Lower lobe of right lung (tissue), 2 donors: ENCODE measurements at regions not wholly inside any gene's neighbourhood (a gene's known extent, or its start where the extent isn't known, plus 50 kb on each side); places are given as distances from the start of the nearest gene placed in this dataset.

Source experiments
- ATAC-seq, 2 donors: fragments of 200-7000 bp; cut with Tn5 transposase; one replicate each; pipeline ENCODE4 v1.9.1; 2020 to 2022; ENCODE audit warnings: mild to moderate bottlenecking in 2 of 2, moderate library complexity in 2 of 2
- DNase-seq: peaks from one replicate; pipeline ENCODE4 v3.0.0-alpha.2; 2020
- H3K27ac ChIP-seq: fragments of 200-600 bp; one replicate; pipeline ENCODE4 v1.8.0; 2022
- H3K27me3 ChIP-seq: fragments of 200-600 bp; one replicate; pipeline ENCODE4 v1.8.0; 2022; ENCODE audit warnings: low read depth
- H3K36me3 ChIP-seq: fragments of 200-600 bp; one replicate; pipeline ENCODE4 v1.8.0; 2022; ENCODE audit warnings: mild to moderate bottlenecking
- H3K4me1 ChIP-seq: fragments of 200-600 bp; one replicate; pipeline ENCODE4 v1.8.0; 2022
- H3K4me3 ChIP-seq: fragments of 200-600 bp; one replicate; pipeline ENCODE4 v1.8.0; 2022; ENCODE audit warnings: mild to moderate bottlenecking
- H3K9me3 ChIP-seq: fragments of 200-600 bp; one replicate; pipeline ENCODE4 v1.8.0; 2022
- intact Hi-C: fragments of 100-400 bp; cut with DNase I; formaldehyde crosslinking; loops from one replicate; pipeline ENCODE4 v1.11.0; 2022
- TF ChIP-seq, protein P1 (sequence below): fragments of 200-600 bp; IDR thresholded peaks from one replicate; pipeline ENCODE4 v1.8.0; 2022; ENCODE audit warnings: antibody characterized with exemption, mild to moderate bottlenecking
- donor health status: DM: no; HTN: yes; CAD: no; lungs with severe emphysema.

DNA sequence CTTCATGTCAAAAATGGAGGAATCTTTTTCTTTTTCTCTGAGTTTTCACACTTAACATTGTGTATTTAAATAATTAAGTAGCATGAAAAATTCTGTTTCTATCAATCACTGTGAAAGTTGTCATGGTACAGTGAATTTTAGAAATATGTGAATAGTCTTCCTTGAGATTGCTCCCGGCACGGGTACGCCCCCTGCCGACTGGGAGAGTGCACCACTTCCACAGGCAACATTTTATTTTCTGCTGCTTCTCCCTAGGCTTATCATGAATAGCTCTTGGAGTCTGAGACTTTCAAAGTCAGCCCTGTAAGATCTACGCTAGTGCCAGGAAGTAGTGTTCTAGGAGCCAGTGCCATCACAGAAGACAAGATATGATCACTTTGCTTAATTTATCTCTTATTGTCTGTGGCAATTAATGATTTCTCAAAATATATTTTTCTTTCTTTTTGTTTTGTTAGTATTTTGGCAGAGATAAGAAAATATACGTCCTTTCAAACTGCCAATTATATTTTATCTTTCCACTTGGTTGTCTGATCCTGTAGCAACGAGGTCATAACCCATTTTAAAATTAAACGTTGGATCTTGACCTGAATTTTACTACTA is 763.8 kb upstream of the AADAT start:
- Histone ChIP-seq H3K27ac (no peak overlapping the region), H3K27me3 (no peaks in the 10 kb centered on the region), H3K9me3 (no peaks in the 10 kb centered on the region), H3K4me3 (no peak overlapping the region), H3K36me3 (no peaks in the 10 kb centered on the region), H3K4me1 (no peaks in the 10 kb centered on the region)
- TF ChIP-seq, protein P1, sequence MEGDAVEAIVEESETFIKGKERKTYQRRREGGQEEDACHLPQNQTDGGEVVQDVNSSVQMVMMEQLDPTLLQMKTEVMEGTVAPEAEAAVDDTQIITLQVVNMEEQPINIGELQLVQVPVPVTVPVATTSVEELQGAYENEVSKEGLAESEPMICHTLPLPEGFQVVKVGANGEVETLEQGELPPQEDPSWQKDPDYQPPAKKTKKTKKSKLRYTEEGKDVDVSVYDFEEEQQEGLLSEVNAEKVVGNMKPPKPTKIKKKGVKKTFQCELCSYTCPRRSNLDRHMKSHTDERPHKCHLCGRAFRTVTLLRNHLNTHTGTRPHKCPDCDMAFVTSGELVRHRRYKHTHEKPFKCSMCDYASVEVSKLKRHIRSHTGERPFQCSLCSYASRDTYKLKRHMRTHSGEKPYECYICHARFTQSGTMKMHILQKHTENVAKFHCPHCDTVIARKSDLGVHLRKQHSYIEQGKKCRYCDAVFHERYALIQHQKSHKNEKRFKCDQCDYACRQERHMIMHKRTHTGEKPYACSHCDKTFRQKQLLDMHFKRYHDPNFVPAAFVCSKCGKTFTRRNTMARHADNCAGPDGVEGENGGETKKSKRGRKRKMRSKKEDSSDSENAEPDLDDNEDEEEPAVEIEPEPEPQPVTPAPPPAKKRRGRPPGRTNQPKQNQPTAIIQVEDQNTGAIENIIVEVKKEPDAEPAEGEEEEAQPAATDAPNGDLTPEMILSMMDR: peak; percentile 62
- peak; percentile 65 to 70 for ATAC-seq
- intact Hi-C loops: no loop called here
- peak; percentile 41 for DNase-seq

DNA sequence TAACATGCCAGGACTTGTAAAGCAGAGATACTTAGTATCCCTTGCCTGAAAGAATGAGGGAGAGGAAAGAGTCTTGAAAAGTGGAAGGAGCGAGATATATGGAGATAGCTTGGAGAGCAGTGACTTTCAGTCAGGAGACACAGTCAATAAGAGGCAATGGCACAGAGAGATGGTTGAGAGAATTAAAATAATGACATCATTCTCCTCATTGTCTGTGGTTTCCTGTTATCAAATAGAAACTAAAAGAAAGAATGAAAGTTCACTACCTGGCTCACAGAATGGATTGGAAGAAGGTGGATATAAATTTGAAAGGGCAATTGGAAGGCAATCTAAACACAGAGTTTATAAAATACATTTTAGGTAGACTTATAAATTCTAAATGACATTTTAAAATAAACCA is 760.2 kb upstream of the AADAT start:
- ATAC-seq (no peak), DNase-seq (no peak)
- intact Hi-C loops: no loop called here

DNA sequence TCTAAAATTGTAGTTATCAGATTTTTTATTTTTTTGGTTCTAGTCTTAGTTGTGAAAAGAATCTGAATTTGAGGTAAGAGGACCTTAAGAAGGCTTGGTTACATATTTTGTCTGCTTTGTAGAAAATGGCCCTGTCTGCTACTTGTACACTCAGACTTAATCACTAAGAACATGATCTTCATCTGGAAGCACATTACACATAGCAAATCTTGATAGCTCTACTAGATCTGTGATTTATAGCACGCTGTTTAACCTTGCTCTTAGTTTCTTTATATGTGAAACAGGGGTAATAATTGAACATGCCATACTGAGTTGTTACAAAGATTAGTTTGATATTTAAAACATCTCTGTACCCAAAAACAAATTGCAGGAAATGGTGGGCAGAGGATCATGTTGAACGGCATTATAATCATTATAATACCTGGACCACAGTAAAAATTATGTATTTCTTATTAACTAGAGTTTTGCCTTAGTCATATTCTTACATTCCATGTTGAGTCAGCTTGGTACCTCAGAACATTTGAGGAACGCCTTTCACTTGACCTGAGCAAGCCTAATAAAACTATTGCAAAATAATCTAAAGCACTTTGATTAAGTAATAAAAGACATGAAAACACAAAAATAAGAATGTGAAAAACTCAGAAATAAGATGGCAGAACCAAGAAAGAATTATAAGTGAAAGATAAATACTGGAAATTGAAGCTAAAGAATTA is 738.0 kb upstream of the AADAT start:
- no peaks in the 10 kb centered on the region for H3K4me1 ChIP-seq

More for the DNA sequence above, 760.2 kb upstream of the AADAT start:
- TF ChIP-seq, protein P1: no peak
- no peak overlapping the region for H3K4me3 ChIP-seq
- H3K36me3 ChIP-seq: no peaks in the 10 kb centered on the region
- H3K27ac ChIP-seq: no peak overlapping the region
- H3K27me3 ChIP-seq: no peaks in the 10 kb centered on the region
- H3K9me3 ChIP-seq: no peaks in the 10 kb centered on the region
- H3K4me1 ChIP-seq: no peaks in the 10 kb centered on the region

DNA sequence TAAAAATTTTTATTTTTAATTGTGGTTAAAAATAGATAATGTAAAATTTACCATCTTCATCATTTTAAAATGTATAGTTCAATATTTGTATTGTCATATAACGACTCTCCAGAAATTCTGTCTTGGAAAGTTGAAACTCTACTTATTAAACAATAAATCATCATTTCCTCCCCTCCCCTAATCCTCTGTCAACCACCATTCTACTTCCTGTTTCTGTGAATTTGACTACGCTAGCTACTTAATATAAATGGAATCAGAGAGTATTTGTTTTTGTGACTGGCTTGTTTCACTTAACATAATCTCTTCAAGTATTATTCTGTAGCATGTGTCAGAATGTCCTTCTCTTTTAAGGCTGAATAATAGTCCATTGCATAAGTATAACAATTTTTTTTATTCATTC is 729.0 kb upstream of the AADAT start:
- intact Hi-C loops: no loop called here
- TF ChIP-seq, protein P1: no peak

More for the DNA sequence above, 738.0 kb upstream of the AADAT start:
- no peak overlapping the region for H3K27ac ChIP-seq
- H3K27me3 ChIP-seq: no peaks in the 10 kb centered on the region
- ATAC-seq (no peak), DNase-seq (no peak)
- intact Hi-C loops: no loop called here
- TF ChIP-seq, protein P1: no peak
- no peaks in the 10 kb centered on the region for H3K9me3 ChIP-seq
- no peaks in the 10 kb centered on the region for H3K36me3 ChIP-seq
- no peak overlapping the region for H3K4me3 ChIP-seq

DNA sequence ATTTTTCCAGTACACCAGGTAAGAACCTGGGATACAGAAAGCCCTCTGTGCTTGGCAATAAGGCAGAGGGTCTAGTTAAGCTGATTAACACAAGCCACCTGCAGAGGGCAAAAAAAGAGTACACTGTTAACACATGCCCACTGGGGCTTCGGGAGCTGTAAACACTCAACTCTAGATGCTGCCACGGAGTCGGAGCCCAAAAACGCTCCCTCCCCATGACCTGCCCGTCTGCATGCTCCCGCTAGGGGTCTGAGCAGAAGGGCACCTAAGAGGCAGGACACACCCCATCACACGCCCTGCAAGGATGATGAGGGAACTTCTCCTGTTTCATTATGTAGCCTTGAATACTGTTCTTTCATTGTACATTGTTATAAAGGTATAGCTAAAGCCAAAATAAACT is 715.6 kb upstream of the AADAT start:
- H3K4me3 ChIP-seq: no peak overlapping the region
- no peak overlapping the region for H3K27ac ChIP-seq
- H3K36me3 ChIP-seq: no peaks in the 10 kb centered on the region
- H3K4me1 ChIP-seq: no peaks in the 10 kb centered on the region
- no peaks in the 10 kb centered on the region for H3K9me3 ChIP-seq
- H3K27me3 ChIP-seq: no peaks in the 10 kb centered on the region
- intact Hi-C loops: no loop called here
- DNase-seq: no peak
- no peak for ATAC-seq
- TF ChIP-seq, protein P1: no peak

More for the DNA sequence above, 729.0 kb upstream of the AADAT start:
- no peaks in the 10 kb centered on the region for H3K4me1 ChIP-seq
- ATAC-seq (no peak), DNase-seq (no peak)
- no peaks in the 10 kb centered on the region for H3K36me3 ChIP-seq
- no peak overlapping the region for H3K4me3 ChIP-seq
- H3K9me3 ChIP-seq: peaks cover 15% of the 10 kb centered on the region
- no peak overlapping the region for H3K27ac ChIP-seq
- no peaks in the 10 kb centered on the region for H3K27me3 ChIP-seq
